H1 (cell line): ENCODE measurements at regions not wholly inside any gene's neighbourhood (a gene's known extent, or its start where the extent isn't known, plus 50 kb on each side); places are given as distances from the start of the nearest gene placed in this dataset.

Experiments
- CTCF ChIA-PET: fragments of 300-600 bp; sonication (Branson Sonifier 250); formaldehyde crosslinking; loops from one replicate; lab custom pipeline; 2021; ENCODE audit not compliant: partially characterized antibody; lab: Charles Lee
- POLR2A ChIA-PET: fragments of 300-600 bp; sonication (Branson Sonifier 250); formaldehyde crosslinking; loops from one replicate; lab custom pipeline; 2021; ENCODE audit warnings: inconsistent platforms; ENCODE audit not compliant: partially characterized antibody; lab: Charles Lee
- DNase-seq, 2 experiments: peaks; one replicate each; pipeline versions ENCODE4 v3.0.0 to v3.0.0-alpha.2; 2010 to 2022; ENCODE audit warnings: low spot score in 2 of 2, low read depth in 1 of 2, mixed read lengths in 1 of 2
- FAIRE-seq: peaks from 2 replicates; lab custom pipeline; 2011; peaks lifted over from hg19 to GRCh38; lab: Jason Lieb, UNC
- H2AFZ ChIP-seq: 2 replicates; pipeline ENCODE4 v1.8.1; 2012; ENCODE audit warnings: low read length, inconsistent platforms
- H2AK5ac ChIP-seq: 2 replicates; pipeline ENCODE4 v1.6.1; 2013; ENCODE audit warnings: low read depth, low read length
- H2BK120ac ChIP-seq: replicated peaks from 2 replicates; pipeline ENCODE3; 2013; ENCODE audit warnings: low read depth, low read length, inconsistent platforms
- H2BK12ac ChIP-seq: 2 replicates; pipeline ENCODE4 v1.6.1; 2013; ENCODE audit warnings: low read depth, low read length
- H2BK15ac ChIP-seq: 2 replicates; pipeline ENCODE4 v1.6.1; 2013; ENCODE audit warnings: low read length
- H2BK20ac ChIP-seq: 2 replicates; pipeline ENCODE4 v1.6.1; 2013; ENCODE audit warnings: low read length
- H2BK5ac ChIP-seq: 2 replicates; pipeline ENCODE4 v1.6.1; 2013; ENCODE audit warnings: low read depth, low read length
- H3K14ac ChIP-seq: 2 replicates; pipeline ENCODE4 v1.6.1; 2013; ENCODE audit warnings: inconsistent platforms; ENCODE audit not compliant: insufficient read length
- H3K18ac ChIP-seq: 2 replicates; pipeline ENCODE4 v1.6.1; 2013; ENCODE audit warnings: low read length; ENCODE audit errors: extremely low read depth
- H3K23ac ChIP-seq: 2 replicates; pipeline ENCODE4 v1.6.1; 2013; ENCODE audit warnings: inconsistent platforms; ENCODE audit not compliant: insufficient read length
- H3K23me2 ChIP-seq: 2 replicates; pipeline ENCODE4 v1.6.1; 2013; ENCODE audit warnings: low read depth, low read length
- H3K27ac ChIP-seq: 2 replicates; pipeline ENCODE4 v1.6.1; 2011; ENCODE audit warnings: low read depth, low read length, inconsistent platforms
- H3K27me3 ChIP-seq, 4 experiments: replicated peaks in 1 of 4; 1 replicate in 1 of 4; 2 replicates in 3 of 4; pipeline versions ENCODE4 v1.6.1 to v1.8.1; 2011 to 2013; ENCODE audit warnings: low read length in 3 of 4, mild to moderate bottlenecking in 3 of 4, inconsistent platforms in 2 of 4, mixed read lengths in 2 of 4, moderate library complexity in 1 of 4; ENCODE audit not compliant: control insufficient read depth in 3 of 4, insufficient read depth in 3 of 4; ENCODE audit errors: extremely low read depth in 1 of 4
- H3K36me3 ChIP-seq, 4 experiments: 2 replicates each; pipeline versions ENCODE4 v1.6.1 to v1.8.1; 2011 to 2013; ENCODE audit warnings: mild to moderate bottlenecking in 4 of 4, low read length in 3 of 4, moderate library complexity in 2 of 4, control low read depth in 1 of 4, inconsistent platforms in 1 of 4; ENCODE audit not compliant: insufficient read depth in 4 of 4, control insufficient read depth in 2 of 4
- H3K4ac ChIP-seq: replicated peaks from 2 replicates; pipeline ENCODE3; 2013; ENCODE audit warnings: low read length, low read depth, mixed read lengths, inconsistent platforms; ENCODE audit not compliant: insufficient read length
- H3K4me1 ChIP-seq, 4 experiments: replicated peaks in 1 of 4; 1 replicate in 1 of 4; 2 replicates in 3 of 4; pipeline versions ENCODE4 v1.6.1 to v1.8.1; 2011 to 2013; ENCODE audit warnings: low read length in 3 of 4, inconsistent platforms in 2 of 4, mixed read lengths in 1 of 4; ENCODE audit not compliant: insufficient read depth in 4 of 4, control insufficient read depth in 3 of 4
- H3K4me2 ChIP-seq, 2 experiments: 2 replicates each; pipeline versions ENCODE4 v1.6.1 to v1.8.1; 2011 to 2013; ENCODE audit warnings: low read depth in 2 of 2, low read length in 2 of 2, control low read depth in 1 of 2, inconsistent platforms in 1 of 2, mild to moderate bottlenecking in 1 of 2; ENCODE audit not compliant: insufficient read depth in 1 of 2
- H3K4me3 ChIP-seq, 4 experiments: fragments of 200-600, 300-600 bp in 1 of 4; sonication (generic), shearing (Covaris generic), sonication (Bioruptor Twin) in 1 of 4; 2 replicates each; pipeline versions ENCODE4 v1.5.1 to v1.8.1; 2011 to 2016; ENCODE audit warnings: low read length in 4 of 4, low read depth in 3 of 4, control low read depth in 2 of 4, inconsistent platforms in 2 of 4, mild to moderate bottlenecking in 2 of 4, mixed read lengths in 1 of 4, moderate library complexity in 1 of 4; ENCODE audit not compliant: insufficient read depth in 2 of 4; ENCODE audit errors: extremely low read depth in 1 of 4
- H3K56ac ChIP-seq: replicated peaks from 2 replicates; pipeline ENCODE3; 2013; ENCODE audit warnings: low read depth, mild to moderate bottlenecking, mixed read lengths, low read length, inconsistent platforms; ENCODE audit not compliant: insufficient read length
- H3K79me1 ChIP-seq: 2 replicates; pipeline ENCODE4 v1.6.1; 2013; ENCODE audit warnings: low read depth, low read length, control low read depth
- H3K79me2 ChIP-seq, 2 experiments: 2 replicates each; pipeline versions ENCODE4 v1.6.1 to v1.8.1; 2012 to 2013; ENCODE audit warnings: low read length in 2 of 2, mild to moderate bottlenecking in 2 of 2, inconsistent platforms in 1 of 2; ENCODE audit not compliant: insufficient read depth in 2 of 2, control insufficient read depth in 1 of 2
- H3K9ac ChIP-seq, 4 experiments: replicated peaks in 1 of 4; 1 replicate in 1 of 4; 2 replicates in 3 of 4; pipeline versions ENCODE4 v1.6.1 to v1.8.1; 2011 to 2013; ENCODE audit warnings: low read depth in 3 of 4, low read length in 3 of 4, control low read depth in 2 of 4, mild to moderate bottlenecking in 2 of 4, moderate library complexity in 2 of 4, inconsistent platforms in 1 of 4; ENCODE audit errors: extremely low read depth in 1 of 4
- H3K9me3 ChIP-seq, 2 experiments: 2 replicates each; pipeline versions ENCODE4 v1.6.1 to v1.8.1; 2012 to 2013; ENCODE audit warnings: mild to moderate bottlenecking in 2 of 2, moderate library complexity in 2 of 2, control low read depth in 1 of 2, inconsistent platforms in 1 of 2, low read depth in 1 of 2, low read length in 1 of 2, mixed read lengths in 1 of 2; ENCODE audit not compliant: insufficient read depth in 2 of 2
- H4K20me1 ChIP-seq, 2 experiments: replicated peaks in 1 of 2; 2 replicates each; pipeline versions ENCODE3 to v1.8.1; 2011 to 2013; ENCODE audit warnings: inconsistent platforms in 2 of 2, low read length in 2 of 2, mild to moderate bottlenecking in 1 of 2; ENCODE audit not compliant: insufficient read depth in 2 of 2, control insufficient read depth in 1 of 2
- H4K5ac ChIP-seq: 2 replicates; pipeline ENCODE4 v1.6.1; 2013; ENCODE audit warnings: low read length, low read depth, mixed read lengths, inconsistent platforms; ENCODE audit not compliant: insufficient read length
- H4K8ac ChIP-seq: 2 replicates; pipeline ENCODE4 v1.8.0; 2013; ENCODE audit warnings: mild to moderate bottlenecking, moderate library complexity, low read length, inconsistent platforms; ENCODE audit not compliant: insufficient read depth; ENCODE audit errors: extremely low read depth
- H4K91ac ChIP-seq: replicated peaks from 2 replicates; pipeline ENCODE3; 2013; ENCODE audit warnings: low read length, mixed read lengths, inconsistent platforms; ENCODE audit not compliant: insufficient read length
- BRCA1 ChIP-seq: IDR thresholded peaks from 2 replicates; pipeline ENCODE4 v1.6.1; 2012; ENCODE audit warnings: low read depth, low read length, improper control_type of control experiment
- CEBPB ChIP-seq: IDR thresholded peaks from 2 replicates; pipeline ENCODE4 v1.6.1; 2012; ENCODE audit warnings: low read depth, low read length
- CHD1 ChIP-seq: IDR thresholded peaks from 2 replicates; pipeline ENCODE4 v1.6.1; 2012; ENCODE audit warnings: low read depth, low read length, improper control_type of control experiment
- EP300 ChIP-seq, 2 experiments: IDR thresholded peaks; 1 replicate in 1 of 2; 2 replicates in 1 of 2; pipeline ENCODE4 v1.6.1; 2011 to 2012; ENCODE audit warnings: low read depth in 2 of 2, low read length in 2 of 2, mild to moderate bottlenecking in 2 of 2, borderline replicate concordance in 1 of 2, inconsistent platforms in 1 of 2, moderate library complexity in 1 of 2
- HDAC2 ChIP-seq, 2 experiments: fragments of 300-600 bp in 1 of 2; sonication (generic) in 1 of 2; IDR thresholded peaks; 2 replicates each; pipeline ENCODE4 v1.6.1; 2011 to 2012; ENCODE audit warnings: low read depth in 2 of 2, low read length in 2 of 2, mild to moderate bottlenecking in 2 of 2, moderate library complexity in 2 of 2, borderline replicate concordance in 1 of 2, inconsistent platforms in 1 of 2
- KDM1A ChIP-seq: fragments of 200-600, 300-600 bp; sonication (generic); IDR thresholded peaks from 2 replicates; pipeline ENCODE4 v1.7.1; 2016; ENCODE audit warnings: mild to moderate bottlenecking, low read length, borderline replicate concordance
- KDM4A ChIP-seq: IDR thresholded peaks from one replicate; pipeline ENCODE4 v1.7.1; 2012; ENCODE audit warnings: low read depth, mild to moderate bottlenecking, moderate library complexity, low read length, inconsistent platforms; ENCODE audit not compliant: severe bottlenecking
- NRF1 ChIP-seq: IDR thresholded peaks from 2 replicates; pipeline ENCODE4 v1.6.1; 2011; ENCODE audit warnings: mild to moderate bottlenecking, low read depth, low read length, improper control_type of control experiment
- POU5F1 ChIP-seq: IDR thresholded peaks from 2 replicates; pipeline ENCODE4 v1.6.1; 2011; ENCODE audit warnings: low read depth, mild to moderate bottlenecking, low read length, moderate library complexity
- TCF12 ChIP-seq: IDR thresholded peaks from 2 replicates; pipeline ENCODE4 v1.6.1; 2011; ENCODE audit warnings: low read depth, mild to moderate bottlenecking, low read length
- WGBS, 2 experiments: shearing (Covaris generic) in 1 of 2; methylation state at CpG; one replicate each; pipeline versions ENCODE4 v1.1.6 to v1.1.7; 2013 to 2015; ENCODE audit warnings: low lambda C conversion rate in 2 of 2, mixed read lengths in 2 of 2, inconsistent platforms in 1 of 2, low coverage in 1 of 2, missing lambda C conversion rate in 1 of 2; ENCODE audit not compliant: insufficient replicate concordance in 2 of 2, insufficient coverage in 1 of 2, insufficient read length in 1 of 2; ENCODE audit errors: extremely low coverage in 1 of 2, missing lambda C conversion rate in 1 of 2; 5-methylcytosine and 5-hydroxymethylcytosine counted together

DNA sequence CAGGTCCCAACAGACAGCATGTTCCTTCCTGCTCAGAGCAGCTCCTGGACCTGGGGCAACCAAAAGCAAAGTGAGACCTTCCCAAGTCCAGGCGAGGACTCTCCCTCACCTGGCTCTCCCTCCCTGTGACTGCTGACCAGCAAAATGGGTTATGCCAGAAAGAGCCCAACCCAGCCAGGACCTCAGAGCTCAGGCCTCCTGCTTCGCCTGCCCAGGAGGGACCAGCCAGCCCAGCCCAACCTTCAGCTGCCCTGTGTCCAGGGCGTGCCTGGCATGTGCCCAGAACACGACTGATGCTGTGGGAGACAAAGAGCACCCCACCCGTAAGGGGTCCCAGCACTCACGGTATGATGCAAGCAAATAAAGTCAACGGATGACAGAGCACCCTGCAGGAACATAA lies 74.0 kb upstream of the CST7 start:
- no peak overlapping the region for H3K14ac ChIP-seq
- no peak overlapping the region for H2BK5ac ChIP-seq
- POLR2A ChIA-PET = no interaction called here
- no peaks in the 10 kb centered on the region for H3K36me3 ChIP-seq
- H4K5ac ChIP-seq = no peak overlapping the region
- CTCF ChIA-PET = no interaction called here
- no peaks in the 10 kb centered on the region; a peak in 2 of 7 replicates for H3K27me3 ChIP-seq
- no peak overlapping the region for H3K18ac ChIP-seq
- no peak overlapping the region for H3K4ac ChIP-seq
- H4K91ac ChIP-seq = no peak overlapping the region
- H3K4me2 ChIP-seq = no peak overlapping the region
- no peak overlapping the region; the same call in 1 of the 2 replicates for H4K8ac ChIP-seq
- H3K23ac ChIP-seq = no peak overlapping the region
- H3K4me1 ChIP-seq = no peaks in the 10 kb centered on the region; a peak in 1 of 7 replicates
- no peaks in the 10 kb centered on the region for H3K79me2 ChIP-seq
- no peak overlapping the region for H2AK5ac ChIP-seq
- no peak for FAIRE-seq
- no peak overlapping the region for H2BK20ac ChIP-seq
- 88% methylated on average over 7 of the region's 7 CpGs; no CpG with 5 or more reads in 1 of the 2 experiments for WGBS, 2 experiments
- no peak overlapping the region for H2BK15ac ChIP-seq
- H2BK120ac ChIP-seq = no peak overlapping the region
- H4K20me1 ChIP-seq = no peaks in the 10 kb centered on the region
- no peak overlapping the region for H3K56ac ChIP-seq
- no peak overlapping the region for H3K27ac ChIP-seq
- H3K23me2 ChIP-seq = no peaks in the 10 kb centered on the region
- no peak overlapping the region for H3K9ac ChIP-seq
- H3K79me1 ChIP-seq = no peaks in the 10 kb centered on the region
- no peak overlapping the region for H2BK12ac ChIP-seq
- DNase-seq = no peak
- no peak for TF ChIP-seq EP300 (IDR thresholded peaks at IDR 0.05; ENCODE audit: borderline replicate concordance in 1 of 2, low read depth in 2 of 2, low read length in 2 of 2)
- no peak for TF ChIP-seq CEBPB
- TF ChIP-seq NRF1 = no peak
- no peak for TF ChIP-seq KDM4A
- no peak for TF ChIP-seq KDM1A
- TF ChIP-seq HDAC2 (IDR thresholded peaks at IDR 0.05; ENCODE audit: borderline replicate concordance in 1 of 2, low read depth in 2 of 2, low read length in 2 of 2) = no peak
- no peak for TF ChIP-seq CHD1
- TF ChIP-seq POU5F1 = no peak
- no peak for TF ChIP-seq BRCA1
- TF ChIP-seq TCF12 = no peak
- H3K4me3 ChIP-seq = no peak overlapping the region
- H2AFZ ChIP-seq = no peak overlapping the region
- H3K9me3 ChIP-seq = no peaks in the 10 kb centered on the region
